ENCODE measurements at regions not wholly inside any gene's neighbourhood (a gene's known extent, or its start where the extent isn't known, plus 50 kb on each side); places are given as distances from the start of the nearest gene placed in this dataset.
A peak's percentile ranks its signal among the peaks of the same experiment; 100 is the strongest.

DNA sequence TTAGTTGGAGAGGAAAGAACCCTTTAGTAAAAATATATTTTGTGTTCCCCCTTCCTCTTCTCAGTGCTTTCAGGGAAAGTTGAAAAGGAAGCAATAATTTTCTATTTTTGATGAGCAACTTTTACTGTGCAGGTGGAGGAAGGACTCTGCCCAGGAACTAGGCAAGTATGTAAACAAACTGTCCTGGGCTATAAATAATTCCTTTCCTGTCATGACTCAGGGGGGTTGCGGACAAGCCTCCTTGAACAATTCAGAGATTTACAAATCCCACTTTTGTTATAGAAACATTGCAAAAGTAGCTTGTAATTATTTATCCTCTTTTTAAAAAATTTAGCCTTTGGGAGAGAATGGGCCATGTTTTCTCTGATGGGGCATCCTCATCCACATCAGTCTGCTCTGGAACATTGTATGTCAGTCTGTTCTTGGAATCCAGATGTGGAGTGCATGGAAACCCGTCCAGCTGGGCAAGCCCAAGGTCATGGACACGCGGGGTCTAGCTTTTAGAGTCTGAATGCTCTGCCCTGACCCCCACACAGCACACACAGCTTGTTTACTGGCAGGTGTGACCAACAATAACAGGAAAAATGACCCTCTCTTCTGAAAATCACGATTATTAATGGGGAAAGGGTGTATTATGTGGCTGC lies 127.6 kb downstream of the GADD45G start:
- DNase-seq (ENCODE audit: low spot score in 2 of 2), result no peak
- H3K27me3 ChIP-seq, result no peaks in the 10 kb centered on the region
- no peaks in the 10 kb centered on the region for H3K4me1 ChIP-seq
- intact Hi-C loops (cut with DNase I), result loop anchor here (10.0 kb wide), 1 partner anchor 362 kb away; no protein-coding TSS in a partner anchor
- H3K9me3 ChIP-seq, result no peaks in the 10 kb centered on the region
- H3K27ac ChIP-seq, result no peak overlapping the region
- TF ChIP-seq, protein P1, sequence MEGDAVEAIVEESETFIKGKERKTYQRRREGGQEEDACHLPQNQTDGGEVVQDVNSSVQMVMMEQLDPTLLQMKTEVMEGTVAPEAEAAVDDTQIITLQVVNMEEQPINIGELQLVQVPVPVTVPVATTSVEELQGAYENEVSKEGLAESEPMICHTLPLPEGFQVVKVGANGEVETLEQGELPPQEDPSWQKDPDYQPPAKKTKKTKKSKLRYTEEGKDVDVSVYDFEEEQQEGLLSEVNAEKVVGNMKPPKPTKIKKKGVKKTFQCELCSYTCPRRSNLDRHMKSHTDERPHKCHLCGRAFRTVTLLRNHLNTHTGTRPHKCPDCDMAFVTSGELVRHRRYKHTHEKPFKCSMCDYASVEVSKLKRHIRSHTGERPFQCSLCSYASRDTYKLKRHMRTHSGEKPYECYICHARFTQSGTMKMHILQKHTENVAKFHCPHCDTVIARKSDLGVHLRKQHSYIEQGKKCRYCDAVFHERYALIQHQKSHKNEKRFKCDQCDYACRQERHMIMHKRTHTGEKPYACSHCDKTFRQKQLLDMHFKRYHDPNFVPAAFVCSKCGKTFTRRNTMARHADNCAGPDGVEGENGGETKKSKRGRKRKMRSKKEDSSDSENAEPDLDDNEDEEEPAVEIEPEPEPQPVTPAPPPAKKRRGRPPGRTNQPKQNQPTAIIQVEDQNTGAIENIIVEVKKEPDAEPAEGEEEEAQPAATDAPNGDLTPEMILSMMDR (IDR thresholded peaks at IDR 0.05), result no peak
- no peak overlapping the region for H3K4me3 ChIP-seq
- H3K36me3 ChIP-seq, result no peaks in the 10 kb centered on the region

DNA sequence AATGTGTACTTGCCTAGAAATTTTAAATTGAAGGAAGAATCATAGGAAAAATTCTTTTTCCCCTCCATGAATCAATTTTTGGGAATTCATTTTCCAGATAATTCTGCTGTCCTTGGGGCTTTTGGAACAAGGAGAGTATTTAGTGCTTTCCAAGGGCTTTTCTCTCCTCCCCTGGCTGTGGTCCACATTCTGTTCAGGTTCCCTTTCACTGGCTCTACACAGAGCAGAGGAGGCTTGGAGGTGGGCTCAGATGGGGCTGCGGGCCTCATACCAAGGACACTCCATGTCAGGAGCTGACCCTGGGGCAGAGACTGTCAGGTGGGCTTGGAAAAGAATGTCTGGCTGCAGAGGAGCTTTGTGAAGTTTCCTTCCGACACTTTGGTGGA lies 128.1 kb downstream of the GADD45G start:
- no peaks in the 10 kb centered on the region for H3K27me3 ChIP-seq
- intact Hi-C loops (cut with DNase I), result loop anchor here (10.0 kb wide), 1 partner anchor 362 kb away; no protein-coding TSS in a partner anchor
- H3K4me3 ChIP-seq, result no peak overlapping the region
- H3K9me3 ChIP-seq, result no peaks in the 10 kb centered on the region
- H3K36me3 ChIP-seq, result no peaks in the 10 kb centered on the region
- H3K27ac ChIP-seq, result no peak overlapping the region
- no peak for DNase-seq (ENCODE audit: low spot score in 2 of 2)
- H3K4me1 ChIP-seq, result no peaks in the 10 kb centered on the region
- TF ChIP-seq, protein P1 (IDR thresholded peaks at IDR 0.05), result no peak

DNA sequence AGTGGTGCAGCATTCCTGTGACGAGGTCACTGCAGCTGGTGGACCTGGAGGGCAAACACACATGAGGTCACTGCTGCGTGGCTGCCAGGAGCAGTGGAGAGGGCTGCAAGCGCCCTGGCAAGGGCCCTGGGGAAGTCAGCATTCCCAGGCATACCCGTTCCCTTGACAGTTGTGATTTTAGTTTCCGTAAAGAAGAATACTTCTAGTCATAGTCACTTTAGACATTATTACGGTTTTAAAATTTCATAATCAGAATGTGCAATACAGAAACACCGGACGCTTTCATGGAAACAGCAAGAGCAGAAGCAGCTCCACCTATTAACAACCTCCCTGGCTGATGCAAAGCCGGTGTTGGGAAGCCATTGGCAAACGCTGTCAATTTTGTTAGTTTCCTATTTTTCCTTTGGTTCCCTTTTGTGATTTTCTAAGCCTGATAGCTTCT lies 129.8 kb downstream of the GADD45G start:
- intact Hi-C loops (cut with DNase I), result loop anchor here (10.0 kb wide), 1 partner anchor 360 kb away; no protein-coding TSS in a partner anchor
- peak in 1 of 2 donors; percentile 65 for DNase-seq (ENCODE audit: low spot score in 2 of 2)
- no peaks in the 10 kb centered on the region for H3K9me3 ChIP-seq
- H3K27ac ChIP-seq, result no peak overlapping the region
- H3K36me3 ChIP-seq, result no peaks in the 10 kb centered on the region
- TF ChIP-seq, protein P1 (IDR thresholded peaks at IDR 0.05), result no peak
- H3K27me3 ChIP-seq, result no peaks in the 10 kb centered on the region
- no peaks in the 10 kb centered on the region for H3K4me1 ChIP-seq
- H3K4me3 ChIP-seq, result no peak overlapping the region

DNA sequence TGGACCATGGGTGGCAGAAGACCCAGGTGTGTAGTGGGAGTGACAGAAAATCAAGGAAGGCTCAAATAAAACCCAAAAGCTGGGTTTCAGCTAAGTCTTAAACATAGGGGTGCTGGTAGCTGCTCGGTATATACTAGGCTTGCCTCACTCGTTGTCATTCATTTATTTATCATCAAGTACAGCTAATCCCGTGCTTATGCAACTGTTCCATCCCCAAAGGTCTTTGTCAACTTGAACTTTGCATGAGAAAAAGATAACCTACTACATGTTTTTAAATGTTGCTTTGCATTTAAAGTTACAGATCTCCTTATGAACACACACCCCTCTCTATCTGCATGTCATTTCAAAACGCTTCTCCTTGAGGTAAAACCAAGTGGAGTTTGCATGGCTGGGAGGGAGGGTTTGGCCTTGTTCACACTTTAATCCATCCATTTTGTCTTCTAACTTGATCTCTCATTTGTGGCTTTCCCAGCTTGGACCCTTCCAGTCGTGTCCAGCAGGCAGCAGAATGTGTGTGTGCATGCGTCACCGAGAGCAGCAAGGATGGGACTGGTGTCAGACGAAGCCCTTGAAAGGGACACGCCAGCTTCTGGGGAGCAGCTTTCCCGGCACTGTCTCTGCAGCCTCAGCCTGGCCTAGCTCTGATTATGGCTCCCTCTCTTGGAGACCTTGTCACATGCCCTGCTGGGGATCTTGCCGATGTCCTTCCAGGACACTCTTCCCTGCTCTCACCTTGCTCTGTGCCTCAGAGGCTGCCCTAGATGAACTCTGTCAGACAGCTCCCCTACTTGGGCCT lies 133.5 kb downstream of the GADD45G start:
- H3K27ac ChIP-seq, result no peak overlapping the region
- H3K27me3 ChIP-seq, result no peaks in the 10 kb centered on the region
- H3K36me3 ChIP-seq, result no peaks in the 10 kb centered on the region
- no peak overlapping the region for H3K4me3 ChIP-seq
- DNase-seq (ENCODE audit: low spot score in 2 of 2), result no peak
- H3K4me1 ChIP-seq, result no peaks in the 10 kb centered on the region
- no peaks in the 10 kb centered on the region for H3K9me3 ChIP-seq
- intact Hi-C loops (cut with DNase I), result loop anchor here (10.0 kb wide), 1 partner anchor 356 kb away; no protein-coding TSS in a partner anchor
- TF ChIP-seq, protein P1 (IDR thresholded peaks at IDR 0.05), result no peak

DNA sequence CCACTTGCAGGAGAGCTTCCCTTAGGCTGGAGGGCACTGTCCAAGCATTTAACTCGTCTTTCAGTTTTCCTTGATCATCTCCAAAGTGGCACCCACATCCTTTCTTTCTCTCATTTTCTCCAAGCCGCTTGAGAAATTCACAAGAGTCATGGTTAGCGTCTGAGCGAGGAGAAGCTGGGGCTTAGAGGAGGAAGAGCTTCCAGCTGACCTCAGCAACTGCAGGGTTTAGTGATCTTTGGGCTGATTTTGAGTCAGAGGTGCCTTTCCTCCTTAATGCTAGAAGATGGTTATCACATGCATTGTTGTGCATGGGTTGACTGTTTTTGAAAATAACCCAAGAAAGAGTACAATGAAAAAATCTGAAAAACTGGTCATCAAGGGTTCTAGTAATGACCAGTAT lies 134.7 kb downstream of the GADD45G start:
- H3K4me1 ChIP-seq, result no peaks in the 10 kb centered on the region
- no peaks in the 10 kb centered on the region for H3K27me3 ChIP-seq
- intact Hi-C loops (cut with DNase I), result loop anchor here (10.0 kb wide), 1 partner anchor 355 kb away; no protein-coding TSS in a partner anchor
- H3K27ac ChIP-seq, result no peak overlapping the region
- H3K9me3 ChIP-seq, result no peaks in the 10 kb centered on the region
- H3K4me3 ChIP-seq, result no peak overlapping the region
- no peaks in the 10 kb centered on the region for H3K36me3 ChIP-seq
- TF ChIP-seq, protein P1 (IDR thresholded peaks at IDR 0.05), result no peak
- no peak for DNase-seq (ENCODE audit: low spot score in 2 of 2)

Data from ascending aorta (tissue), 2 donors.